22Rv1 (cell line): ENCODE measurements at regions not wholly inside any gene's neighbourhood (a gene's known extent, or its start where the extent isn't known, plus 50 kb on each side); places are given as distances from the start of the nearest gene placed in this dataset.

Experiments used
- CTCF ChIP-seq: fragments of 450-650 bp; IDR thresholded peaks from 2 replicates; pipeline ENCODE4 v1.5.1; 2017; ENCODE audit warnings: mild to moderate bottlenecking
- ZFX ChIP-seq: fragments of 450-650 bp; IDR thresholded peaks from 2 replicates; pipeline ENCODE4 v1.6.1; 2017; ENCODE audit warnings: antibody characterized with exemption, borderline replicate concordance

- no peak for TF ChIP-seq CTCF
- no peak for TF ChIP-seq ZFX
Measured at GRCh38 chr11:19570889-19571288, 141.7 kb upstream of the NAV2 start.
